Fibroblast of lung (primary cell): ENCODE measurements at regions not wholly inside any gene's neighbourhood (a gene's known extent, or its start where the extent isn't known, plus 50 kb on each side); places are given as distances from the start of the nearest gene placed in this dataset.

Experiments
- EZH2 ChIP-seq: IDR thresholded peaks from 2 replicates; pipeline ENCODE4 v1.5.1; 2012; ENCODE audit warnings: low read length, control low read depth, mild to moderate bottlenecking; ENCODE audit errors: missing control alignments
- TF ChIP-seq, protein P1 (sequence below), 2 donors: IDR thresholded peaks in 1 of 2; conservative IDR thresholded peaks in 1 of 2; 1 replicate in 1 of 2; 2 replicates in 1 of 2; pipeline ENCODE4 v1.5.1; 2011 to 2012; ENCODE audit warnings: low read length in 2 of 2, control low read depth in 1 of 2, inconsistent platforms in 1 of 2, low read depth in 1 of 2, mild to moderate bottlenecking in 1 of 2

DNA sequence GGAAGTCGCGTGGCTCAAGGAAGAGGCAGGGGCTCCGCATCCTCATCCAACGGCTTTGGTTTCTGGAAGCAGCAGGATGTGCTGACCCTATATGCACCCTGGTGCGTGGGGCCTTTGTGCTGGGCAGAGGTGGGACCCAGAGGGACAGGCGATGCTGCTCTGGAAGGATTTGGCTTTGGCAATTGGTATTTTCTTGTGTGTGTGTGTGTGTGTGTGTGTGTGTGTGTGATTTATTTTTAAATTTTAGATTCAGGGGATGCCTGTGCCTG lies 321.9 kb upstream of the ZNF507 start:
- TF ChIP-seq, protein P1, sequence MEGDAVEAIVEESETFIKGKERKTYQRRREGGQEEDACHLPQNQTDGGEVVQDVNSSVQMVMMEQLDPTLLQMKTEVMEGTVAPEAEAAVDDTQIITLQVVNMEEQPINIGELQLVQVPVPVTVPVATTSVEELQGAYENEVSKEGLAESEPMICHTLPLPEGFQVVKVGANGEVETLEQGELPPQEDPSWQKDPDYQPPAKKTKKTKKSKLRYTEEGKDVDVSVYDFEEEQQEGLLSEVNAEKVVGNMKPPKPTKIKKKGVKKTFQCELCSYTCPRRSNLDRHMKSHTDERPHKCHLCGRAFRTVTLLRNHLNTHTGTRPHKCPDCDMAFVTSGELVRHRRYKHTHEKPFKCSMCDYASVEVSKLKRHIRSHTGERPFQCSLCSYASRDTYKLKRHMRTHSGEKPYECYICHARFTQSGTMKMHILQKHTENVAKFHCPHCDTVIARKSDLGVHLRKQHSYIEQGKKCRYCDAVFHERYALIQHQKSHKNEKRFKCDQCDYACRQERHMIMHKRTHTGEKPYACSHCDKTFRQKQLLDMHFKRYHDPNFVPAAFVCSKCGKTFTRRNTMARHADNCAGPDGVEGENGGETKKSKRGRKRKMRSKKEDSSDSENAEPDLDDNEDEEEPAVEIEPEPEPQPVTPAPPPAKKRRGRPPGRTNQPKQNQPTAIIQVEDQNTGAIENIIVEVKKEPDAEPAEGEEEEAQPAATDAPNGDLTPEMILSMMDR (conservative IDR thresholded peaks at IDR 0.05 in 1 of 2, IDR thresholded peaks at IDR 0.05 in 1 of 2; ENCODE audit: low read depth in 1 of 2, low read length in 2 of 2) = no peak
- no peak for TF ChIP-seq EZH2
